ENCODE measurements at regions not wholly inside any gene's neighbourhood (a gene's known extent, or its start where the extent isn't known, plus 50 kb on each side); places are given as distances from the start of the nearest gene placed in this dataset.

DNA sequence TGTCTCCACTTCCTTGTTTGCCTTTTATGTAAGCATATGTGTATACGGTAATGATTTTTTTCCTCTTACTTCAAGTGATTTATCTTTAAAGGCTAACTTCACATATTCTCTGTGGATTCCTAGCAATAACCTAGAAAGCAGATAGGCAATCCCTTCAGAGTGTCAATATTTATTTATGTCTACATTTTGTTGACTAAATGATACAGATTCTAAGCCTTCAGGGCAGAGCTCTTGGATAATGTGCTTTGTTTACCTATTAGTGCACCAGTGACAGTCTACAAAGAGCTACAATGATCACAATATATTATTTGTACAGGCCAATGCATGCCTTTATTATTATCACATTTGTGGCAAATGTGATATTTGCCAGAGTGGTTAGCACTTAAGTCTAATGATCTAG, 406.2 kb downstream of the EFNB2 start:
- DNase-seq = no peak
- H3K27me3 ChIP-seq (ENCODE audit: insufficient read depth, low read depth, severe bottlenecking) = no peaks in the 10 kb centered on the region
- no peaks in the 10 kb centered on the region for H3K36me3 ChIP-seq
- no peak for TF ChIP-seq CTCF (IDR thresholded peaks at IDR 0.05; ENCODE audit: low read depth, low read length)
- H3K4me3 ChIP-seq (ENCODE audit: low read depth, low read length) = no peak overlapping the region
- H3K27ac ChIP-seq = no peak overlapping the region
- no peaks in the 10 kb centered on the region for H3K9me3 ChIP-seq (ENCODE audit: severe bottlenecking)

- no peak for TF ChIP-seq CTCF (IDR thresholded peaks at IDR 0.05; ENCODE audit: low read depth, low read length)
- Histone ChIP-seq H3K27ac (no peak overlapping the region), H3K27me3 (ENCODE audit: insufficient read depth, low read depth, severe bottlenecking) (no peaks in the 10 kb centered on the region), H3K36me3 (no peaks in the 10 kb centered on the region), H3K4me3 (ENCODE audit: low read depth, low read length) (no peak overlapping the region), H3K9me3 (ENCODE audit: severe bottlenecking) (no peaks in the 10 kb centered on the region)
- no peak for DNase-seq
Measured at GRCh38 chr13:106122234-106122633, 413.2 kb downstream of the EFNB2 start.

- Histone ChIP-seq H3K9me3 (ENCODE audit: severe bottlenecking) (no peaks in the 10 kb centered on the region), H3K36me3 (no peaks in the 10 kb centered on the region), H3K27ac (no peak overlapping the region), H3K4me3 (ENCODE audit: low read depth, low read length) (no peak overlapping the region), H3K27me3 (ENCODE audit: insufficient read depth, low read depth, severe bottlenecking) (no peaks in the 10 kb centered on the region)
- no peak for DNase-seq
- TF ChIP-seq CTCF (IDR thresholded peaks at IDR 0.05; ENCODE audit: low read depth, low read length) = no peak
Measured at GRCh38 chr13:106121173-106121754, 414.2 kb downstream of the EFNB2 start.

DNA sequence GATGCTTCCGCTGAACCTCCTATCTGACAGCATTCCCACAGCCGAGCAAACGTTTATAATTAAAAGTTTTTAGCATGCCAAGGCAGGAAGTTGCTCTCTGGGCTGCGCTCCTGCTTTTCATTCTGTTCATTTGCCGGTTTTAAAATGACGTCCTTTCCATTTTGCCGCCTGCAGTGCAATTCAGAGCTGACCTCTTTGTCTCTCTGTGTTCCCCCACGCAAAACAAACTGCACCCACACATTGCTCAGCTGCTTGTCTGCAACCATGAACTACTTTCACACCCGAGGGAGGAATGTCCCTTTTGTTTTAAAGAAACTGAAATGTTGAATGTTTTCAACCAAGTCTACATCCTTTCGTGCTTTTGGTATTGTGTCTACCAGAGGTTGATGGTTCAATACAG, 416.5 kb downstream of the EFNB2 start:
- Histone ChIP-seq H3K9me3 (ENCODE audit: severe bottlenecking) (no peaks in the 10 kb centered on the region), H3K27me3 (ENCODE audit: insufficient read depth, low read depth, severe bottlenecking) (no peaks in the 10 kb centered on the region), H3K36me3 (no peaks in the 10 kb centered on the region), H3K4me3 (ENCODE audit: low read depth, low read length) (no peak overlapping the region), H3K27ac (no peak overlapping the region)
- DNase-seq = no peak
- TF ChIP-seq CTCF (IDR thresholded peaks at IDR 0.05; ENCODE audit: low read depth, low read length) = no peak

- Histone ChIP-seq H3K9me3 (ENCODE audit: severe bottlenecking) (no peaks in the 10 kb centered on the region), H3K27me3 (ENCODE audit: insufficient read depth, low read depth, severe bottlenecking) (no peaks in the 10 kb centered on the region), H3K27ac (no peak overlapping the region), H3K4me3 (ENCODE audit: low read depth, low read length) (no peak overlapping the region), H3K36me3 (no peaks in the 10 kb centered on the region)
- TF ChIP-seq CTCF (IDR thresholded peaks at IDR 0.05; ENCODE audit: low read depth, low read length) = no peak
- no peak for DNase-seq
Measured at GRCh38 chr13:106118050-106118449, 417.4 kb downstream of the EFNB2 start.

DNA sequence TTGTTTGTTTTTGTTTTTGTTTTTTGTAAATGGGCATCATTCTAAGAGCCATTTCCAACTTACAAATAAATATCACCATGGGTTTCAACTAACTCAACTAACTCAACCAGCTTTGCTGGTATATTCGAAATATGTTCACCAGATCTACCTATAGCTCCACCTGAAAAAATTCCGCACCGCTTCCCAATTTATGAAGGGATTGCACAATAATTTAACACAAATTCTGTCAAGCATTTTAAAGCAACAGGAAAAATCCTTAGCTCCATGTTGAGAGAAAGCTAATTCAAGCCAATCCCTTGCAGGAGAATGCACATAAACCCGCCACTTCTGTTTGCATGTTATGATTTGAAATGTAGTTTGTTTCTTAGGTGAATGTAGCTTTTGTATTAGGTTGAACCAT, 417.8 kb downstream of the EFNB2 start:
- no peak for DNase-seq
- Histone ChIP-seq H3K27ac (no peak overlapping the region), H3K9me3 (ENCODE audit: severe bottlenecking) (no peaks in the 10 kb centered on the region), H3K27me3 (ENCODE audit: insufficient read depth, low read depth, severe bottlenecking) (no peaks in the 10 kb centered on the region), H3K4me3 (ENCODE audit: low read depth, low read length) (no peak overlapping the region), H3K36me3 (no peaks in the 10 kb centered on the region)
- TF ChIP-seq CTCF (IDR thresholded peaks at IDR 0.05; ENCODE audit: low read depth, low read length) = no peak
